K562 (cell line): ENCODE measurements at regions not wholly inside any gene's neighbourhood (a gene's known extent, or its start where the extent isn't known, plus 50 kb on each side); places are given as distances from the start of the nearest gene placed in this dataset.

ENCODE experiments used
- ATAC-seq: fragments of 200-7000 bp; cut with Tn5 transposase; 3 replicates; pipeline ENCODE4 v1.9.1; 2020; ENCODE audit warnings: moderate library complexity
- BruUV-seq: library from RNA; stranded (reverse); fragments of 400-500 nt; replicated peaks from 2 replicates; lab custom pipeline; 2021; lab: Mats Ljungman, UMichigan
- CTCF ChIA-PET: fragments of 300-600 bp; formaldehyde crosslinking; extraction: SDS; loops from one replicate; lab custom pipeline; 2021; ENCODE audit warnings: low intra/inter-chr PET ratio; lab: Yijun Ruan, JAX
- POLR2A ChIA-PET: fragments of 300-600, 350-650 bp; sonication (Branson Sonifier 250); formaldehyde crosslinking; extraction: SDS; loops from one replicate; lab custom pipeline; 2021; ENCODE audit warnings: antibody characterized with exemption, inconsistent platforms; lab: Yijun Ruan, JAX
- DNase-seq, 4 experiments: peaks; one replicate each; pipeline versions ENCODE4 v3.0.0 to v3.0.0-alpha.2; 2011 to 2018; ENCODE audit warnings: low spot score in 3 of 4, mixed read lengths in 3 of 4; ENCODE audit errors: extremely low read depth in 1 of 4
- FAIRE-seq: peaks from 2 replicates; lab custom pipeline; 2011; peaks lifted over from hg19 to GRCh38; lab: Jason Lieb, UNC
- H2AFZ ChIP-seq: 2 replicates; pipeline ENCODE4 v1.6.0; 2011; ENCODE audit warnings: low read depth, low read length, control low read depth, inconsistent platforms
- H3K27ac ChIP-seq: fragments of 200-600 bp; 3 replicates; pipeline ENCODE4 v1.8.0; 2011; ENCODE audit warnings: low read depth, mild to moderate bottlenecking, control low read depth, inconsistent platforms, low read length, moderate library complexity, mixed read lengths; ENCODE audit errors: extremely low read depth
- H3K27me3 ChIP-seq, 2 experiments: fragments of 300-600 bp in 1 of 2; 2 replicates in 1 of 2; 3 replicates in 1 of 2; pipeline versions ENCODE4 v1.6.0 to v1.8.0; 2011; ENCODE audit warnings: inconsistent platforms in 2 of 2, low read length in 2 of 2, mild to moderate bottlenecking in 1 of 2, mixed read lengths in 1 of 2, moderate library complexity in 1 of 2; ENCODE audit not compliant: control insufficient read depth in 2 of 2, insufficient read depth in 2 of 2
- H3K36me3 ChIP-seq: fragments of 300-600 bp; 3 replicates; pipeline ENCODE4 v1.8.0; 2011; ENCODE audit warnings: mild to moderate bottlenecking, low read length, inconsistent platforms; ENCODE audit not compliant: control insufficient read depth, insufficient read depth
- H3K4me1 ChIP-seq, 2 experiments: fragments of 200-600 bp in 1 of 2; replicated peaks in 1 of 2; 2 replicates in 1 of 2; 3 replicates in 1 of 2; pipeline versions ENCODE4 v1.5.1 to v1.8.0; 2011; ENCODE audit warnings: inconsistent platforms in 2 of 2, low read length in 2 of 2, mild to moderate bottlenecking in 1 of 2, mixed read lengths in 1 of 2, moderate library complexity in 1 of 2; ENCODE audit not compliant: control insufficient read depth in 2 of 2, insufficient read depth in 2 of 2
- H3K4me2 ChIP-seq: 2 replicates; pipeline ENCODE4 v1.6.1; 2011; ENCODE audit warnings: low read length, control low read depth, inconsistent platforms, mixed read lengths; ENCODE audit not compliant: insufficient read depth
- H3K4me3 ChIP-seq: fragments of 200-600 bp; sonication (generic), shearing (Covaris generic); 2 replicates; pipeline ENCODE4 v1.5.1; 2016; ENCODE audit warnings: control low read depth, inconsistent platforms
- H3K79me2 ChIP-seq: fragments of 200-600 bp; 3 replicates; pipeline ENCODE4 v1.8.0; 2011; ENCODE audit warnings: low read length, inconsistent platforms; ENCODE audit not compliant: control insufficient read depth, insufficient read depth
- H3K9ac ChIP-seq, 2 experiments: 2 replicates each; pipeline versions ENCODE4 v1.6.0 to v1.6.1; 2011; ENCODE audit warnings: low read depth in 2 of 2, low read length in 2 of 2, control low read depth in 1 of 2, inconsistent platforms in 1 of 2, mild to moderate bottlenecking in 1 of 2, mixed read lengths in 1 of 2; ENCODE audit not compliant: insufficient read depth in 1 of 2
- H3K9me1 ChIP-seq: one replicate; pipeline ENCODE4 v1.6.0; 2011; ENCODE audit warnings: inconsistent platforms, mild to moderate bottlenecking, low read length, moderate library complexity; ENCODE audit not compliant: control insufficient read depth, insufficient read depth
- H3K9me3 ChIP-seq: replicated peaks from 2 replicates; pipeline ENCODE4 v1.5.1; 2011; ENCODE audit warnings: low read depth, low read length, inconsistent platforms; ENCODE audit not compliant: control insufficient read depth, insufficient read depth
- H4K20me1 ChIP-seq: replicated peaks from 2 replicates; pipeline ENCODE4 v1.6.1; 2011; ENCODE audit warnings: low read length, inconsistent platforms, mixed read lengths; ENCODE audit not compliant: control insufficient read depth, insufficient read depth
- ASH1L ChIP-seq: fragments of 450-650 bp; IDR thresholded peaks from 2 replicates; pipeline ENCODE4 v1.6.1; 2018; ENCODE audit warnings: borderline replicate concordance, mild to moderate bottlenecking, low read depth; ENCODE audit not compliant: partially characterized antibody
- KAT8 ChIP-seq: fragments of 450-650 bp; IDR thresholded peaks from 2 replicates; pipeline ENCODE4 v1.6.1; 2016; ENCODE audit warnings: low read depth, mild to moderate bottlenecking
- KDM4B ChIP-seq, 2 experiments: fragments of 450-650 bp in 1 of 2; sonication (generic) in 1 of 2; IDR thresholded peaks; 2 replicates each; pipeline ENCODE4 v1.6.1; 2016 to 2017; ENCODE audit warnings: borderline replicate concordance in 2 of 2, antibody characterized with exemption in 1 of 2, low read depth in 1 of 2, mild to moderate bottlenecking in 1 of 2
- LCOR ChIP-seq: sonication (generic); formaldehyde crosslinking; IDR thresholded peaks from 2 replicates; pipeline ENCODE4 v1.8.0; 2022; ENCODE audit warnings: mild to moderate bottlenecking, missing genetic modification reagents
- MAFK ChIP-seq: IDR thresholded peaks from 2 replicates; pipeline ENCODE4 v1.6.1; 2011; ENCODE audit warnings: low read length, improper control_type of control experiment
- SRSF1 ChIP-seq: fragments of 200-400 bp; formaldehyde crosslinking; IDR thresholded peaks from 2 replicates; pipeline ENCODE4 v1.6.1; 2017; ENCODE audit warnings: mild to moderate bottlenecking, low read depth, low read length, moderate library complexity
- ZNF143 ChIP-seq: sonication (generic); formaldehyde crosslinking; IDR thresholded peaks from 2 replicates; pipeline ENCODE4 v1.9.0; 2022; ENCODE audit warnings: mild to moderate bottlenecking, missing genetic modification reagents
- ZNF165 ChIP-seq: fragments of 250-450 bp; sonication (Bioruptor Pico); IDR thresholded peaks from 2 replicates; pipeline ENCODE4 v1.4.0; 2020; ENCODE audit warnings: borderline replicate concordance
- ZNF316 ChIP-seq: fragments of 450-650 bp; IDR thresholded peaks from 2 replicates; pipeline ENCODE4 v1.6.1; 2016
- WGBS: fragments of 100-300 bp; shearing (Covaris generic); methylation state at CpG from one replicate; pipeline ENCODE4 v1.1.6; 2016; ENCODE audit warnings: low coverage, mixed read lengths; ENCODE audit not compliant: insufficient coverage; ENCODE audit errors: missing lambda C conversion rate; 5-methylcytosine and 5-hydroxymethylcytosine counted together
- in situ Hi-C: fragments of 300-500 bp; cut with MboI; formaldehyde crosslinking; loops from 4 replicates; pipeline ENCODE4 v1.15.0; 2018; ENCODE audit warnings: inconsistent platforms, mixed read lengths
- intact Hi-C: fragments of 100-400 bp; cut with micrococcal nuclease; formaldehyde crosslinking; loops from 2 replicates; pipeline ENCODE4 v1.14.2; 2022
- TF ChIP-seq, protein P1 (sequence below): IDR thresholded peaks from 3 replicates; pipeline ENCODE4 v1.6.1; 2011; ENCODE audit warnings: borderline replicate concordance, mild to moderate bottlenecking, moderate library complexity; ENCODE audit not compliant: insufficient read length; ENCODE audit errors: extremely low read depth
- TF ChIP-seq, protein P2 (sequence below): fragments of 250-450 bp; sonication (Bioruptor Pico); IDR thresholded peaks from 2 replicates; pipeline ENCODE4 v1.5.1; 2021; ENCODE audit warnings: mild to moderate bottlenecking
- TF ChIP-seq, protein P3 (sequence below): fragments of 450-650 bp; IDR thresholded peaks from 2 replicates; pipeline ENCODE4 v1.6.1; 2018; ENCODE audit warnings: mild to moderate bottlenecking, low read depth; ENCODE audit not compliant: partially characterized antibody

DNA sequence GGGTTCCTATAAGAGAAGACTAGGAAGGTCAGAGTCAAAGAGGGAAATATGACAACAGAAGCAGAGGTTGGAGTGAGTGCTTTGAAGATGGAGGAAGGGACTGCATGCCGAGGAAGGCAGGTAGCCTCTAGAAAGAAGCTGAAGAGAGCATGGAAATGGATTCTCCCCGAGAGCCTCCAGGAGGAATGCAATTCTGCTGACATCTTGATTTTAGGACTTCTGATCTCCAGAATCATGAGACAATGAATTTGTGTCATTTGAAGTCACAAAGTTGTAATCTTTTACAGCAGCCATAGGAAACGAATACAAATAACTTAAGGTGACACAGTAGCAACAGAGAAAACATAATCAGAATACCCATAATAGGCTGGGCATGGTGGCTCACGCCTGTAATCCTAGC, 69.2 kb upstream of the UBAC2 start:
- no peaks in the 10 kb centered on the region for H3K9me3 ChIP-seq
- H3K4me3 ChIP-seq, result no peak overlapping the region
- intact Hi-C loops, result no loop called here
- TF ChIP-seq LCOR (CRISPR knock-in tag), result no peak
- no peak for TF ChIP-seq ASH1L
- peak; percentile 8; the same call in 1 of the 2 replicates for TF ChIP-seq MAFK
- no peak for TF ChIP-seq ZNF165
- TF ChIP-seq ZNF316, result peak; percentile 51
- TF ChIP-seq ZNF143 (CRISPR knock-in tag), result no peak
- no peak for TF ChIP-seq KDM4B (IDR thresholded peaks at IDR 0.05; ENCODE audit: borderline replicate concordance in 2 of 2, low read depth in 1 of 2)
- no peak for TF ChIP-seq KAT8
- TF ChIP-seq, protein P1, sequence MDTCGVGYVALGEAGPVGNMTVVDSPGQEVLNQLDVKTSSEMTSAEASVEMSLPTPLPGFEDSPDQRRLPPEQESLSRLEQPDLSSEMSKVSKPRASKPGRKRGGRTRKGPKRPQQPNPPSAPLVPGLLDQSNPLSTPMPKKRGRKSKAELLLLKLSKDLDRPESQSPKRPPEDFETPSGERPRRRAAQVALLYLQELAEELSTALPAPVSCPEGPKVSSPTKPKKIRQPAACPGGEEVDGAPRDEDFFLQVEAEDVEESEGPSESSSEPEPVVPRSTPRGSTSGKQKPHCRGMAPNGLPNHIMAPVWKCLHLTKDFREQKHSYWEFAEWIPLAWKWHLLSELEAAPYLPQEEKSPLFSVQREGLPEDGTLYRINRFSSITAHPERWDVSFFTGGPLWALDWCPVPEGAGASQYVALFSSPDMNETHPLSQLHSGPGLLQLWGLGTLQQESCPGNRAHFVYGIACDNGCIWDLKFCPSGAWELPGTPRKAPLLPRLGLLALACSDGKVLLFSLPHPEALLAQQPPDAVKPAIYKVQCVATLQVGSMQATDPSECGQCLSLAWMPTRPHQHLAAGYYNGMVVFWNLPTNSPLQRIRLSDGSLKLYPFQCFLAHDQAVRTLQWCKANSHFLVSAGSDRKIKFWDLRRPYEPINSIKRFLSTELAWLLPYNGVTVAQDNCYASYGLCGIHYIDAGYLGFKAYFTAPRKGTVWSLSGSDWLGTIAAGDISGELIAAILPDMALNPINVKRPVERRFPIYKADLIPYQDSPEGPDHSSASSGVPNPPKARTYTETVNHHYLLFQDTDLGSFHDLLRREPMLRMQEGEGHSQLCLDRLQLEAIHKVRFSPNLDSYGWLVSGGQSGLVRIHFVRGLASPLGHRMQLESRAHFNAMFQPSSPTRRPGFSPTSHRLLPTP, result no peak
- TF ChIP-seq, protein P2, sequence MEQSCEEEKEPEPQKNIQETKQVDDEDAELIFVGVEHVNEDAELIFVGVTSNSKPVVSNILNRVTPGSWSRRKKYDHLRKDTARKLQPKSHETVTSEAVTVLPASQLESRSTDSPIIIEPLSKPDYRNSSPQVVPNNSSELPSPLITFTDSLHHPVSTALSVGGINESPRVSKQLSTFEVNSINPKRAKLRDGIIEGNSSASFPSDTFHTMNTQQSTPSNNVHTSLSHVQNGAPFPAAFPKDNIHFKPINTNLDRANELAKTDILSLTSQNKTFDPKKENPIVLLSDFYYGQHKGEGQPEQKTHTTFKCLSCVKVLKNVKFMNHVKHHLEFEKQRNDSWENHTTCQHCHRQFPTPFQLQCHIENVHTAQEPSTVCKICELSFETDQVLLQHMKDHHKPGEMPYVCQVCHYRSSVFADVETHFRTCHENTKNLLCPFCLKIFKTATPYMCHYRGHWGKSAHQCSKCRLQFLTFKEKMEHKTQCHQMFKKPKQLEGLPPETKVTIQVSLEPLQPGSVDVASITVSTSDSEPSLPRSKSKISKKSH (CRISPR knock-in tag), result no peak
- TF ChIP-seq, protein P3, sequence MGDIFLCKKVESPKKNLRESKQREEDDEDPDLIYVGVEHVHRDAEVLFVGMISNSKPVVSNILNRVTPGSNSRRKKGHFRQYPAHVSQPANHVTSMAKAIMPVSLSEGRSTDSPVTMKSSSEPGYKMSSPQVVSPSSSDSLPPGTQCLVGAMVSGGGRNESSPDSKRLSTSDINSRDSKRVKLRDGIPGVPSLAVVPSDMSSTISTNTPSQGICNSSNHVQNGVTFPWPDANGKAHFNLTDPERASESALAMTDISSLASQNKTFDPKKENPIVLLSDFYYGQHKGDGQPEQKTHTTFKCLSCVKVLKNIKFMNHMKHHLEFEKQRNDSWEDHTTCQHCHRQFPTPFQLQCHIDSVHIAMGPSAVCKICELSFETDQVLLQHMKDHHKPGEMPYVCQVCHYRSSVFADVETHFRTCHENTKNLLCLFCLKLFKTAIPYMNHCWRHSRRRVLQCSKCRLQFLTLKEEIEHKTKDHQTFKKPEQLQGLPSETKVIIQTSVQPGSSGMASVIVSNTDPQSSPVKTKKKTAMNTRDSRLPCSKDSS, result no peak
- TF ChIP-seq SRSF1, result no peak
- TF ChIP-seq, all 486 proteins: peak for 2
- FAIRE-seq, result no peak
- Histone ChIP-seq H2AFZ (no peak overlapping the region), H3K4me2 (no peak overlapping the region), H3K27ac (no peak overlapping the region), H3K27me3 (no peaks in the 10 kb centered on the region), H4K20me1 (no peaks in the 10 kb centered on the region), H3K9ac (no peak overlapping the region), H3K79me2 (no peaks in the 10 kb centered on the region), H3K9me1 (no peaks in the 10 kb centered on the region), H3K36me3 (no peaks in the 10 kb centered on the region), H3K4me1 (no peaks in the 10 kb centered on the region; a peak in 1 of 5 replicates)
- CTCF ChIA-PET, result no interaction called here
- WGBS, result 41% methylated on average over 4 of the region's 4 CpGs
- ATAC-seq, result no peak
- no TSS peak for BruUV-seq
- no peak for DNase-seq
- POLR2A ChIA-PET, result interaction anchor here (0.7 kb wide), 1 partner anchor 35 kb away, joined by 3 read pairs; no protein-coding TSS in a partner anchor
- in situ Hi-C loops, result no loop called here
